ENCODE measurements at regions not wholly inside any gene's neighbourhood (a gene's known extent, or its start where the extent isn't known, plus 50 kb on each side); places are given as distances from the start of the nearest gene placed in this dataset.

GRCh38 chr14:58801086-58801485 lies 163.3 kb downstream of the DACT1 start:
- Histone ChIP-seq H3K27me3 (replicated peaks in 1 of 2; ENCODE audit: control insufficient read depth in 2 of 2, insufficient read depth in 2 of 2, low read length in 1 of 2) (no peaks in the 10 kb centered on the region), H3K4me3 (no peak overlapping the region), H4K20me1 (ENCODE audit: control insufficient read depth, insufficient read depth) (no peaks in the 10 kb centered on the region), H3K4me2 (ENCODE audit: control insufficient read depth, insufficient read depth) (no peak overlapping the region), H2AFZ (ENCODE audit: control insufficient read depth, low read depth, low read length) (no peak overlapping the region), H3K27ac (ENCODE audit: control insufficient read depth, insufficient read depth) (no peak overlapping the region), H3K4me1 (ENCODE audit: control insufficient read depth, insufficient read depth, low read length) (peaks cover 7% of the 10 kb centered on the region; the same call in 1 of the 2 replicates), H3K79me2 (ENCODE audit: control insufficient read depth, insufficient read depth, low read length) (no peaks in the 10 kb centered on the region), H3K9ac (ENCODE audit: control insufficient read depth, insufficient read depth, low read length) (no peak overlapping the region), H3K36me3 (ENCODE audit: control insufficient read depth in 2 of 2, insufficient read depth in 2 of 2, low read length in 1 of 2) (no peaks in the 10 kb centered on the region), H3K9me3 (replicated peaks; ENCODE audit: control insufficient read depth, insufficient read depth, low read length) (no peaks in the 10 kb centered on the region; the same call in 2 of the 3 replicates)
- in situ Hi-C loops (cut with MboI), result no loop called here
- no peak for ATAC-seq
- ChIA-PET POLR2A (no interaction called here), RAD21 (ENCODE audit: unreplicated experiment) (no interaction called here), SMC1A (ENCODE audit: uncharacterized antibody, unreplicated experiment) (interaction anchor here (1.5 kb wide), 2 partner anchors 11 to 155 kb away, joined by 3 to 4 read pairs; no protein-coding TSS in a partner anchor), CTCF (no interaction called here)
- BruUV-seq (replicated peaks), result no TSS peak
- intact Hi-C loops (cut with micrococcal nuclease; ENCODE audit: unreplicated experiment), result no loop called here
- FAIRE-seq, result no peak
- DNase-seq (ENCODE audit: low read depth, low spot score), result no peak
- TF ChIP-seq DPF2 (IDR thresholded peaks at IDR 0.05) (no peak), REST (IDR thresholded peaks at IDR 0.05; ENCODE audit: low read depth, low read length) (no peak), JUND (IDR thresholded peaks at IDR 0.05; ENCODE audit: low read depth, low read length) (no peak), ETV6 (conservative IDR thresholded peaks at IDR 0.05 in 1 of 2, IDR thresholded peaks at IDR 0.05 in 1 of 2; ENCODE audit: borderline replicate concordance in 1 of 2, low read depth in 1 of 2) (no peak), PAX5 (IDR thresholded peaks at IDR 0.05; ENCODE audit: borderline replicate concordance, low read depth, low read length) (no peak), ELK1 (IDR thresholded peaks at IDR 0.05; ENCODE audit: low read depth, low read length) (no peak), SMAD5 (IDR thresholded peaks at IDR 0.05; ENCODE audit: low read depth) (no peak), CHD1 (IDR thresholded peaks at IDR 0.05; ENCODE audit: low read depth, low read length) (no peak), ZBTB33 (IDR thresholded peaks at IDR 0.05) (no peak), EP300 (IDR thresholded peaks at IDR 0.05; ENCODE audit: borderline replicate concordance in 1 of 2, control insufficient read depth in 1 of 2, low read depth in 2 of 2, low read length in 2 of 2) (no peak)
- TF ChIP-seq, protein P1, sequence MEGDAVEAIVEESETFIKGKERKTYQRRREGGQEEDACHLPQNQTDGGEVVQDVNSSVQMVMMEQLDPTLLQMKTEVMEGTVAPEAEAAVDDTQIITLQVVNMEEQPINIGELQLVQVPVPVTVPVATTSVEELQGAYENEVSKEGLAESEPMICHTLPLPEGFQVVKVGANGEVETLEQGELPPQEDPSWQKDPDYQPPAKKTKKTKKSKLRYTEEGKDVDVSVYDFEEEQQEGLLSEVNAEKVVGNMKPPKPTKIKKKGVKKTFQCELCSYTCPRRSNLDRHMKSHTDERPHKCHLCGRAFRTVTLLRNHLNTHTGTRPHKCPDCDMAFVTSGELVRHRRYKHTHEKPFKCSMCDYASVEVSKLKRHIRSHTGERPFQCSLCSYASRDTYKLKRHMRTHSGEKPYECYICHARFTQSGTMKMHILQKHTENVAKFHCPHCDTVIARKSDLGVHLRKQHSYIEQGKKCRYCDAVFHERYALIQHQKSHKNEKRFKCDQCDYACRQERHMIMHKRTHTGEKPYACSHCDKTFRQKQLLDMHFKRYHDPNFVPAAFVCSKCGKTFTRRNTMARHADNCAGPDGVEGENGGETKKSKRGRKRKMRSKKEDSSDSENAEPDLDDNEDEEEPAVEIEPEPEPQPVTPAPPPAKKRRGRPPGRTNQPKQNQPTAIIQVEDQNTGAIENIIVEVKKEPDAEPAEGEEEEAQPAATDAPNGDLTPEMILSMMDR (IDR thresholded peaks at IDR 0.05 in 2 of 3, conservative IDR thresholded peaks at IDR 0.05 in 1 of 3; ENCODE audit: control insufficient read depth in 2 of 3, extremely low read depth in 1 of 3, insufficient read depth in 1 of 3, low read depth in 3 of 3, low read length in 3 of 3), result no peak
- TF ChIP-seq, protein P2, sequence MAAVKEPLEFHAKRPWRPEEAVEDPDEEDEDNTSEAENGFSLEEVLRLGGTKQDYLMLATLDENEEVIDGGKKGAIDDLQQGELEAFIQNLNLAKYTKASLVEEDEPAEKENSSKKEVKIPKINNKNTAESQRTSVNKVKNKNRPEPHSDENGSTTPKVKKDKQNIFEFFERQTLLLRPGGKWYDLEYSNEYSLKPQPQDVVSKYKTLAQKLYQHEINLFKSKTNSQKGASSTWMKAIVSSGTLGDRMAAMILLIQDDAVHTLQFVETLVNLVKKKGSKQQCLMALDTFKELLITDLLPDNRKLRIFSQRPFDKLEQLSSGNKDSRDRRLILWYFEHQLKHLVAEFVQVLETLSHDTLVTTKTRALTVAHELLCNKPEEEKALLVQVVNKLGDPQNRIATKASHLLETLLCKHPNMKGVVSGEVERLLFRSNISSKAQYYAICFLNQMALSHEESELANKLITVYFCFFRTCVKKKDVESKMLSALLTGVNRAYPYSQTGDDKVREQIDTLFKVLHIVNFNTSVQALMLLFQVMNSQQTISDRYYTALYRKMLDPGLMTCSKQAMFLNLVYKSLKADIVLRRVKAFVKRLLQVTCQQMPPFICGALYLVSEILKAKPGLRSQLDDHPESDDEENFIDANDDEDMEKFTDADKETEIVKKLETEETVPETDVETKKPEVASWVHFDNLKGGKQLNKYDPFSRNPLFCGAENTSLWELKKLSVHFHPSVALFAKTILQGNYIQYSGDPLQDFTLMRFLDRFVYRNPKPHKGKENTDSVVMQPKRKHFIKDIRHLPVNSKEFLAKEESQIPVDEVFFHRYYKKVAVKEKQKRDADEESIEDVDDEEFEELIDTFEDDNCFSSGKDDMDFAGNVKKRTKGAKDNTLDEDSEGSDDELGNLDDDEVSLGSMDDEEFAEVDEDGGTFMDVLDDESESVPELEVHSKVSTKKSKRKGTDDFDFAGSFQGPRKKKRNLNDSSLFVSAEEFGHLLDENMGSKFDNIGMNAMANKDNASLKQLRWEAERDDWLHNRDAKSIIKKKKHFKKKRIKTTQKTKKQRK (IDR thresholded peaks at IDR 0.05; ENCODE audit: low read depth, low read length), result no peak

Measured in GM12878 (cell line).